Keratinocyte (primary cell): ENCODE measurements at regions not wholly inside any gene's neighbourhood (a gene's known extent, or its start where the extent isn't known, plus 50 kb on each side); places are given as distances from the start of the nearest gene placed in this dataset.
"Not testable (repeated sequence)": the region's sequence is repeated elsewhere in the genome, so short reads cannot be mapped to it uniquely, and the experiment has no call there.

Source experiments
- DNase-seq: peaks from one replicate; pipeline ENCODE4 v3.0.0-alpha.2; 2011; ENCODE audit warnings: low read depth, missing footprints, low spot score
- FAIRE-seq: peaks from 2 replicates; lab custom pipeline; 2011; peaks lifted over from hg19 to GRCh38; lab: Jason Lieb, UNC
- H2AFZ ChIP-seq: 2 replicates; pipeline ENCODE4 v1.6.0; 2012; ENCODE audit warnings: low read length, control low read depth, inconsistent platforms; ENCODE audit not compliant: control insufficient read depth
- H3K27ac ChIP-seq: 2 replicates; pipeline ENCODE4 v1.5.1; 2011; ENCODE audit warnings: low read length; ENCODE audit not compliant: control insufficient read depth, insufficient read depth
- H3K27me3 ChIP-seq: 3 replicates; pipeline ENCODE4 v1.6.0; 2011; ENCODE audit warnings: low read length; ENCODE audit not compliant: control insufficient read depth, insufficient read depth; ENCODE audit errors: extremely low read depth
- H3K36me3 ChIP-seq, 2 experiments: 2 replicates in 1 of 2; 3 replicates in 1 of 2; pipeline ENCODE4 v1.5.1; 2011; ENCODE audit warnings: low read length in 2 of 2, mild to moderate bottlenecking in 1 of 2; ENCODE audit not compliant: control insufficient read depth in 2 of 2, insufficient read depth in 2 of 2; ENCODE audit errors: extremely low read depth in 1 of 2
- H3K4me1 ChIP-seq: 3 replicates; pipeline ENCODE4 v1.5.1; 2011; ENCODE audit warnings: low read length; ENCODE audit not compliant: control insufficient read depth, insufficient read depth; ENCODE audit errors: extremely low read depth
- H3K4me2 ChIP-seq: 3 replicates; pipeline ENCODE4 v1.6.0; 2011; ENCODE audit warnings: low read depth, low read length; ENCODE audit not compliant: control insufficient read depth, insufficient read depth; ENCODE audit errors: extremely low read depth
- H3K4me3 ChIP-seq, 3 experiments: fragments of 200-600 bp in 1 of 3; sonication (generic) in 1 of 3; 2 replicates in 2 of 3; 3 replicates in 1 of 3; pipeline ENCODE4 v1.5.1; 2011 to 2016; ENCODE audit warnings: low read length in 3 of 3, mild to moderate bottlenecking in 3 of 3, control low read depth in 2 of 3, inconsistent platforms in 1 of 3, low read depth in 1 of 3, mixed read lengths in 1 of 3, mixed run types in 1 of 3, moderate library complexity in 1 of 3; ENCODE audit not compliant: control insufficient read depth in 2 of 3, insufficient read depth in 2 of 3; ENCODE audit errors: extremely low read depth in 1 of 3
- H3K79me2 ChIP-seq: 2 replicates; pipeline ENCODE4 v1.6.0; 2012; ENCODE audit warnings: low read length; ENCODE audit not compliant: control insufficient read depth, insufficient read depth
- H3K9ac ChIP-seq: 3 replicates; pipeline ENCODE4 v1.6.0; 2011; ENCODE audit warnings: low read length; ENCODE audit not compliant: control insufficient read depth, insufficient read depth; ENCODE audit errors: extremely low read depth
- H3K9me1 ChIP-seq: 3 replicates; pipeline ENCODE4 v1.6.0; 2011; ENCODE audit warnings: low read length; ENCODE audit not compliant: control insufficient read depth, insufficient read depth; ENCODE audit errors: extremely low read depth
- H3K9me3 ChIP-seq: 2 replicates; pipeline ENCODE4 v1.5.1; 2012; ENCODE audit warnings: low read depth, low read length; ENCODE audit not compliant: control insufficient read depth
- H4K20me1 ChIP-seq: 3 replicates; pipeline ENCODE4 v1.6.0; 2011; ENCODE audit warnings: low read length; ENCODE audit not compliant: control insufficient read depth, insufficient read depth; ENCODE audit errors: extremely low read depth
- CTCF ChIP-seq, 3 experiments: IDR thresholded peaks in 1 of 3; conservative IDR thresholded peaks in 1 of 3; optimal IDR thresholded peaks in 1 of 3; 2 replicates in 2 of 3; 3 replicates in 1 of 3; pipeline versions ENCODE3 to v1.5.1; 2011; ENCODE audit warnings: low read length in 3 of 3, mild to moderate bottlenecking in 3 of 3, moderate library complexity in 2 of 3, control low read depth in 1 of 3, inconsistent platforms in 1 of 3; ENCODE audit not compliant: insufficient read depth in 2 of 3; ENCODE audit errors: extremely low read depth in 1 of 3
- EZH2 ChIP-seq: IDR thresholded peaks from one replicate; pipeline ENCODE4 v1.6.1; 2012; ENCODE audit warnings: inconsistent platforms, mild to moderate bottlenecking, low read length, moderate library complexity
- dilution Hi-C: fragments of 300-500 bp; cut with MboI; formaldehyde crosslinking; loops from one replicate; pipeline ENCODE4 v1.7.0; 2020; ENCODE audit warnings: low sequenced_read_pairs; ENCODE audit not compliant: extremely low pct_ligation_motif_present

GRCh38 chr10:46198516-46198915 is 88.3 kb upstream of the ANTXRL start:
- H3K27me3 ChIP-seq: no peaks in the 10 kb centered on the region
- no peak overlapping the region for H3K27ac ChIP-seq
- no peaks in the 10 kb centered on the region for H4K20me1 ChIP-seq
- H3K36me3 ChIP-seq: no peaks in the 10 kb centered on the region
- dilution Hi-C loops: no loop called here
- no peak overlapping the region for H2AFZ ChIP-seq
- H3K79me2 ChIP-seq: no peaks in the 10 kb centered on the region
- DNase-seq (no peak), FAIRE-seq (no peak)
- H3K4me3 ChIP-seq: no peak overlapping the region
- TF ChIP-seq CTCF (optimal IDR thresholded peaks at IDR 0.05 in 1 of 3, IDR thresholded peaks at IDR 0.05 in 1 of 3, conservative IDR thresholded peaks at IDR 0.05 in 1 of 3; ENCODE audit: extremely low read depth in 1 of 3, insufficient read depth in 2 of 3, low read length in 3 of 3): no peak
- no peak for TF ChIP-seq EZH2
- no peak overlapping the region for H3K9ac ChIP-seq
- H3K9me1 ChIP-seq: no peaks in the 10 kb centered on the region
- no peak overlapping the region for H3K4me2 ChIP-seq
- no peaks in the 10 kb centered on the region for H3K9me3 ChIP-seq
- no peaks in the 10 kb centered on the region for H3K4me1 ChIP-seq

GRCh38 chr10:46202405-46202804 is 84.4 kb upstream of the ANTXRL start:
- H3K36me3 ChIP-seq, H3K4me3 ChIP-seq, H3K4me1 ChIP-seq, FAIRE-seq, dilution Hi-C loops, H2AFZ ChIP-seq, H3K9me1 ChIP-seq, H3K4me2 ChIP-seq, H3K27me3 ChIP-seq, H3K9ac ChIP-seq, H3K27ac ChIP-seq, DNase-seq, H3K9me3 ChIP-seq, H4K20me1 ChIP-seq, H3K79me2 ChIP-seq: not testable (repeated sequence)

- H3K4me1 ChIP-seq, H3K9ac ChIP-seq, dilution Hi-C loops, H3K4me3 ChIP-seq, FAIRE-seq, DNase-seq, H3K27ac ChIP-seq, H2AFZ ChIP-seq, H3K36me3 ChIP-seq, H3K4me2 ChIP-seq, H3K27me3 ChIP-seq, H4K20me1 ChIP-seq, H3K79me2 ChIP-seq, H3K9me1 ChIP-seq, H3K9me3 ChIP-seq: not testable (repeated sequence)
These were observed 82.2 kb upstream of the ANTXRL start for GRCh38 chr10:46204482-46205102.

- H3K27ac ChIP-seq, H3K79me2 ChIP-seq, H3K36me3 ChIP-seq, H3K4me3 ChIP-seq, dilution Hi-C loops, H3K9me3 ChIP-seq, H3K4me2 ChIP-seq, FAIRE-seq, H2AFZ ChIP-seq, H3K4me1 ChIP-seq, H3K9ac ChIP-seq, H4K20me1 ChIP-seq, H3K27me3 ChIP-seq, DNase-seq, H3K9me1 ChIP-seq: not testable (repeated sequence)
These were observed 76.4 kb upstream of the ANTXRL start for GRCh38 chr10:46210427-46210826.
